Activated CD4-positive, alpha-beta memory T cell treated with anti-CD3 and anti-CD28 coated beads, Interleukin-2, amount 10 ng/mL, durations not matched to agents 7 days and 5 days (primary cell): ENCODE measurements at regions not wholly inside any gene's neighbourhood (a gene's known extent, or its start where the extent isn't known, plus 50 kb on each side); places are given as distances from the start of the nearest gene placed in this dataset.

Source experiments
- CTCF ChIA-PET: fragments of 350-600 bp; sonication (Branson Sonifier 250); formaldehyde crosslinking; loops from one replicate; lab custom pipeline; 2021; ENCODE audit warnings: antibody characterized with exemption, inconsistent platforms; lab: Charles Lee
- POLR2A ChIA-PET: fragments of 350-600 bp; sonication (Branson Sonifier 250); formaldehyde crosslinking; loops from one replicate; lab custom pipeline; 2021; ENCODE audit warnings: antibody characterized with exemption; lab: Charles Lee
- DNase-seq: peaks from one replicate; pipeline ENCODE4 v3.0.0-alpha.2; 2020
- H3K27ac Mint-ChIP-seq: one replicate; pipeline ENCODE4 v1.8.0; 2021; ENCODE audit warnings: mild to moderate bottlenecking, mixed read lengths
- H3K27me3 Mint-ChIP-seq: one replicate; pipeline ENCODE4 v1.8.0; 2021; ENCODE audit warnings: mixed read lengths
- H3K36me3 Mint-ChIP-seq: one replicate; pipeline ENCODE4 v1.8.0; 2021; ENCODE audit warnings: low read depth, mixed read lengths
- H3K4me1 Mint-ChIP-seq: one replicate; pipeline ENCODE4 v1.8.0; 2021; ENCODE audit warnings: mixed read lengths
- H3K4me3 Mint-ChIP-seq: one replicate; pipeline ENCODE4 v1.8.0; 2021; ENCODE audit warnings: mild to moderate bottlenecking, mixed read lengths
- H3K9me3 Mint-ChIP-seq: one replicate; pipeline ENCODE4 v1.8.0; 2021; ENCODE audit warnings: mixed read lengths

GRCh38 chr17:70984873-70985272 lies 815.5 kb downstream of the KCNJ2 start:
- H3K27ac Mint-ChIP-seq = no peak overlapping the region
- ChIA-PET CTCF (no interaction called here), POLR2A (no interaction called here)
- H3K9me3 Mint-ChIP-seq = peaks cover 21% of the 10 kb centered on the region
- H3K36me3 Mint-ChIP-seq = no peaks in the 10 kb centered on the region
- H3K4me3 Mint-ChIP-seq = no peak overlapping the region
- H3K4me1 Mint-ChIP-seq = no peaks in the 10 kb centered on the region
- no peaks in the 10 kb centered on the region for H3K27me3 Mint-ChIP-seq
- DNase-seq = no peak

GRCh38 chr17:70987867-70988340 lies 818.6 kb downstream of the KCNJ2 start:
- Mint-ChIP-seq H3K9me3 (peaks cover 24% of the 10 kb centered on the region), H3K36me3 (no peaks in the 10 kb centered on the region), H3K27me3 (no peaks in the 10 kb centered on the region), H3K4me1 (no peaks in the 10 kb centered on the region), H3K27ac (no peak overlapping the region), H3K4me3 (no peak overlapping the region)
- POLR2A ChIA-PET = no interaction called here
- DNase-seq = no peak
- CTCF ChIA-PET = no interaction called here

GRCh38 chr17:70988622-70989021 lies 819.3 kb downstream of the KCNJ2 start:
- H3K9me3 Mint-ChIP-seq = peaks cover 18% of the 10 kb centered on the region
- DNase-seq = no peak

GRCh38 chr17:70989280-70989679 lies 819.9 kb downstream of the KCNJ2 start:
- Mint-ChIP-seq H3K4me3 (no peak overlapping the region), H3K9me3 (peaks cover 20% of the 10 kb centered on the region), H3K4me1 (no peaks in the 10 kb centered on the region), H3K36me3 (no peaks in the 10 kb centered on the region), H3K27ac (no peak overlapping the region), H3K27me3 (no peaks in the 10 kb centered on the region)
- ChIA-PET POLR2A (no interaction called here), CTCF (no interaction called here)
- DNase-seq = no peak

More at GRCh38 chr17:70988622-70989021, 819.3 kb downstream of the KCNJ2 start:
- no peaks in the 10 kb centered on the region for H3K27me3 Mint-ChIP-seq
- H3K4me1 Mint-ChIP-seq = no peaks in the 10 kb centered on the region
- ChIA-PET CTCF (no interaction called here), POLR2A (no interaction called here)
- no peak overlapping the region for H3K27ac Mint-ChIP-seq
- H3K36me3 Mint-ChIP-seq = no peaks in the 10 kb centered on the region
- H3K4me3 Mint-ChIP-seq = no peak overlapping the region

GRCh38 chr17:70994194-70994593 lies 824.9 kb downstream of the KCNJ2 start:
- CTCF ChIA-PET = no interaction called here
- Mint-ChIP-seq H3K27ac (no peak overlapping the region), H3K4me1 (no peaks in the 10 kb centered on the region), H3K9me3 (peaks cover 9% of the 10 kb centered on the region), H3K27me3 (no peaks in the 10 kb centered on the region), H3K36me3 (no peaks in the 10 kb centered on the region), H3K4me3 (no peak overlapping the region)
- POLR2A ChIA-PET = no interaction called here
- DNase-seq = no peak

GRCh38 chr17:70995997-70996396 lies 826.7 kb downstream of the KCNJ2 start:
- H3K27ac Mint-ChIP-seq = no peak overlapping the region
- ChIA-PET POLR2A (no interaction called here), CTCF (no interaction called here)
- no peak for DNase-seq
- peaks cover 5% of the 10 kb centered on the region for H3K9me3 Mint-ChIP-seq
- H3K4me1 Mint-ChIP-seq = no peaks in the 10 kb centered on the region
- no peak overlapping the region for H3K4me3 Mint-ChIP-seq
- no peaks in the 10 kb centered on the region for H3K27me3 Mint-ChIP-seq
- H3K36me3 Mint-ChIP-seq = no peaks in the 10 kb centered on the region

- Mint-ChIP-seq H3K36me3 (no peaks in the 10 kb centered on the region), H3K4me3 (no peak overlapping the region), H3K27me3 (no peaks in the 10 kb centered on the region), H3K4me1 (no peaks in the 10 kb centered on the region), H3K27ac (no peak overlapping the region), H3K9me3 (peaks cover 6% of the 10 kb centered on the region)
- ChIA-PET POLR2A (no interaction called here), CTCF (no interaction called here)
- DNase-seq = no peak
Observed at GRCh38 chr17:71003736-71004135, 834.4 kb downstream of the KCNJ2 start.

- CTCF ChIA-PET = no interaction called here
- POLR2A ChIA-PET = no interaction called here
- DNase-seq = no peak
- Mint-ChIP-seq H3K9me3 (peaks cover 6% of the 10 kb centered on the region), H3K27me3 (no peaks in the 10 kb centered on the region), H3K4me3 (no peak overlapping the region), H3K36me3 (no peaks in the 10 kb centered on the region), H3K27ac (no peak overlapping the region), H3K4me1 (no peaks in the 10 kb centered on the region)
Observed at GRCh38 chr17:71004413-71004812, 835.1 kb downstream of the KCNJ2 start.

GRCh38 chr17:71011391-71011790 lies 842.1 kb downstream of the KCNJ2 start:
- no peak overlapping the region for H3K4me3 Mint-ChIP-seq
- no peaks in the 10 kb centered on the region for H3K4me1 Mint-ChIP-seq
- no peak overlapping the region for H3K27ac Mint-ChIP-seq
- ChIA-PET POLR2A (no interaction called here), CTCF (no interaction called here)
- peaks cover 5% of the 10 kb centered on the region for H3K9me3 Mint-ChIP-seq
- no peaks in the 10 kb centered on the region for H3K36me3 Mint-ChIP-seq
- DNase-seq = no peak
- no peaks in the 10 kb centered on the region for H3K27me3 Mint-ChIP-seq

- ChIA-PET CTCF (no interaction called here), POLR2A (no interaction called here)
- no peak overlapping the region for H3K27ac Mint-ChIP-seq
- no peaks in the 10 kb centered on the region for H3K36me3 Mint-ChIP-seq
- H3K4me3 Mint-ChIP-seq = no peak overlapping the region
- no peaks in the 10 kb centered on the region for H3K9me3 Mint-ChIP-seq
- no peaks in the 10 kb centered on the region for H3K4me1 Mint-ChIP-seq
- no peaks in the 10 kb centered on the region for H3K27me3 Mint-ChIP-seq
- no peak for DNase-seq
Observed at GRCh38 chr17:71019699-71020098, 850.4 kb downstream of the KCNJ2 start.

- ChIA-PET POLR2A (no interaction called here), CTCF (no interaction called here)
- DNase-seq = no peak
- Mint-ChIP-seq H3K27ac (no peak overlapping the region), H3K4me1 (no peaks in the 10 kb centered on the region), H3K4me3 (no peak overlapping the region), H3K9me3 (no peaks in the 10 kb centered on the region), H3K36me3 (no peaks in the 10 kb centered on the region), H3K27me3 (no peaks in the 10 kb centered on the region)
Observed at GRCh38 chr17:71022758-71023157, 853.4 kb downstream of the KCNJ2 start.

GRCh38 chr17:71023249-71024030 lies 854.1 kb downstream of the KCNJ2 start:
- no peaks in the 10 kb centered on the region for H3K4me1 Mint-ChIP-seq
- no peaks in the 10 kb centered on the region for H3K36me3 Mint-ChIP-seq
- POLR2A ChIA-PET = no interaction called here
- H3K9me3 Mint-ChIP-seq = peaks cover 2% of the 10 kb centered on the region
- H3K27ac Mint-ChIP-seq = no peak overlapping the region
- DNase-seq = no peak
- H3K27me3 Mint-ChIP-seq = no peaks in the 10 kb centered on the region
- no peak overlapping the region for H3K4me3 Mint-ChIP-seq
- CTCF ChIA-PET = no interaction called here

- Mint-ChIP-seq H3K4me3 (no peak overlapping the region), H3K27me3 (no peaks in the 10 kb centered on the region), H3K9me3 (peaks cover 2% of the 10 kb centered on the region), H3K27ac (no peak overlapping the region), H3K4me1 (no peaks in the 10 kb centered on the region), H3K36me3 (no peaks in the 10 kb centered on the region)
- ChIA-PET CTCF (no interaction called here), POLR2A (no interaction called here)
- no peak for DNase-seq
Observed at GRCh38 chr17:71024172-71024571, 854.8 kb downstream of the KCNJ2 start.

- Mint-ChIP-seq H3K36me3 (no peaks in the 10 kb centered on the region), H3K4me1 (no peaks in the 10 kb centered on the region), H3K27me3 (no peaks in the 10 kb centered on the region), H3K27ac (no peak overlapping the region), H3K9me3 (peaks cover 2% of the 10 kb centered on the region), H3K4me3 (no peak overlapping the region)
- ChIA-PET POLR2A (no interaction called here), CTCF (no interaction called here)
- no peak for DNase-seq
Observed at GRCh38 chr17:71024969-71025368, 855.6 kb downstream of the KCNJ2 start.
